K562 (cell line): ENCODE measurements at regions not wholly inside any gene's neighbourhood (a gene's known extent, or its start where the extent isn't known, plus 50 kb on each side); places are given as distances from the start of the nearest gene placed in this dataset.

Source experiments
- GATAD2B ChIP-seq: fragments of 450-650 bp; IDR thresholded peaks from 2 replicates; pipeline ENCODE4 v1.6.1; 2017; ENCODE audit warnings: mild to moderate bottlenecking, borderline replicate concordance
- XRCC3 ChIP-seq: fragments of 450-650 bp; IDR thresholded peaks from 2 replicates; pipeline ENCODE4 v1.6.1; 2017; ENCODE audit warnings: mild to moderate bottlenecking, moderate library complexity
- ZNF124 ChIP-seq: sonication (generic); formaldehyde crosslinking; IDR thresholded peaks from 2 replicates; pipeline ENCODE4 v1.8.1; 2022; ENCODE audit warnings: missing genetic modification reagents
- TF ChIP-seq, protein P1 (sequence below): fragments of 250-450 bp; sonication (Bioruptor Pico); IDR thresholded peaks from 2 replicates; pipeline ENCODE4 v1.8.0; 2022; ENCODE audit warnings: inconsistent platforms
- TF ChIP-seq, protein P2 (sequence below), 2 experiments: fragments of 150-350 bp in 1 of 2; IDR thresholded peaks; 2 replicates each; pipeline ENCODE4 v1.6.1; 2012 to 2016; ENCODE audit warnings: low read depth in 2 of 2, low read length in 2 of 2, mild to moderate bottlenecking in 1 of 2, moderate library complexity in 1 of 2
- TF ChIP-seq, protein P3 (sequence below): fragments of 250-450 bp; sonication (Bioruptor Pico); IDR thresholded peaks from 2 replicates; pipeline ENCODE4 v1.6.1; 2021; ENCODE audit warnings: mild to moderate bottlenecking

DNA sequence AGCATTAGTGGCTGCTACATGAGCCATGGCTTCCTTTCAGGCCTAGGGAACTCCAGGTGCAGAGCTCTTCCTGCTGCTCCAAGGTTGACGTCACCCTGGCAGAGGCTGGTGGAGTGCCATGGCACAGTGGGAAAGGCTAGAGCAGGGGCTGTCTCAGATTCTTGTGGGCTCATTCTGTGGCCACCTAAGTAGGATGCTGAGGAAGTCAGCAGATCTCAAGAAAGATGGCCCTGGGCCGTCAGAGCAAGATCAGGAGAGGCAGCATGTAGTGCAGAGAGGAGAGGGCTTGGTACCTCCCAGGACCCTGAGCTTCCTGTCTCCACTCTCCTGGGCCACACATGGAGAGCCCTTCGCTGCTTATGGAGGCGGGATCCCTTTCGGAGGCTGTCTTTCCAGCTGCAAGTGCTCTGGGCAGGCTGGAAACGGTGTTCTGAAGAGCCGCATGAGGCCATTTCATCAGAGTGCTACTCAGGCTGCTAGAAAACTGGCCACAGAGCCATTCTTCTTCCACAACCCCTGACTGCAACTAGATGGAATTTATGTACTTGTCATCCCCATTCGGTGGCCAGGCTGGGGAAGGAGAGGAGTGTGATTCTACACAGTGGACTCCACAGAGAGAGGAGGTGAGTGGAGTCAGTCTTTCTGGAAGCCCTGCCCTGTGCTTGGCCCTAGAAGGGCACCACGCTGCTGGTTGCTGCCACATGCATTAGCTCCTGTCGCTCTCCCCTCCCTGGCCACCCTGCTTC lies 304.2 kb downstream of the RPS24 start (continued):
- TF ChIP-seq, protein P1, sequence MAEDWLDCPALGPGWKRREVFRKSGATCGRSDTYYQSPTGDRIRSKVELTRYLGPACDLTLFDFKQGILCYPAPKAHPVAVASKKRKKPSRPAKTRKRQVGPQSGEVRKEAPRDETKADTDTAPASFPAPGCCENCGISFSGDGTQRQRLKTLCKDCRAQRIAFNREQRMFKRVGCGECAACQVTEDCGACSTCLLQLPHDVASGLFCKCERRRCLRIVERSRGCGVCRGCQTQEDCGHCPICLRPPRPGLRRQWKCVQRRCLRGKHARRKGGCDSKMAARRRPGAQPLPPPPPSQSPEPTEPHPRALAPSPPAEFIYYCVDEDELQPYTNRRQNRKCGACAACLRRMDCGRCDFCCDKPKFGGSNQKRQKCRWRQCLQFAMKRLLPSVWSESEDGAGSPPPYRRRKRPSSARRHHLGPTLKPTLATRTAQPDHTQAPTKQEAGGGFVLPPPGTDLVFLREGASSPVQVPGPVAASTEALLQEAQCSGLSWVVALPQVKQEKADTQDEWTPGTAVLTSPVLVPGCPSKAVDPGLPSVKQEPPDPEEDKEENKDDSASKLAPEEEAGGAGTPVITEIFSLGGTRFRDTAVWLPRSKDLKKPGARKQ (CRISPR knock-in tag) = no peak
- TF ChIP-seq ZNF124 (CRISPR knock-in tag) (no peak), GATAD2B (no peak), XRCC3 (no peak)
- TF ChIP-seq, protein P2, sequence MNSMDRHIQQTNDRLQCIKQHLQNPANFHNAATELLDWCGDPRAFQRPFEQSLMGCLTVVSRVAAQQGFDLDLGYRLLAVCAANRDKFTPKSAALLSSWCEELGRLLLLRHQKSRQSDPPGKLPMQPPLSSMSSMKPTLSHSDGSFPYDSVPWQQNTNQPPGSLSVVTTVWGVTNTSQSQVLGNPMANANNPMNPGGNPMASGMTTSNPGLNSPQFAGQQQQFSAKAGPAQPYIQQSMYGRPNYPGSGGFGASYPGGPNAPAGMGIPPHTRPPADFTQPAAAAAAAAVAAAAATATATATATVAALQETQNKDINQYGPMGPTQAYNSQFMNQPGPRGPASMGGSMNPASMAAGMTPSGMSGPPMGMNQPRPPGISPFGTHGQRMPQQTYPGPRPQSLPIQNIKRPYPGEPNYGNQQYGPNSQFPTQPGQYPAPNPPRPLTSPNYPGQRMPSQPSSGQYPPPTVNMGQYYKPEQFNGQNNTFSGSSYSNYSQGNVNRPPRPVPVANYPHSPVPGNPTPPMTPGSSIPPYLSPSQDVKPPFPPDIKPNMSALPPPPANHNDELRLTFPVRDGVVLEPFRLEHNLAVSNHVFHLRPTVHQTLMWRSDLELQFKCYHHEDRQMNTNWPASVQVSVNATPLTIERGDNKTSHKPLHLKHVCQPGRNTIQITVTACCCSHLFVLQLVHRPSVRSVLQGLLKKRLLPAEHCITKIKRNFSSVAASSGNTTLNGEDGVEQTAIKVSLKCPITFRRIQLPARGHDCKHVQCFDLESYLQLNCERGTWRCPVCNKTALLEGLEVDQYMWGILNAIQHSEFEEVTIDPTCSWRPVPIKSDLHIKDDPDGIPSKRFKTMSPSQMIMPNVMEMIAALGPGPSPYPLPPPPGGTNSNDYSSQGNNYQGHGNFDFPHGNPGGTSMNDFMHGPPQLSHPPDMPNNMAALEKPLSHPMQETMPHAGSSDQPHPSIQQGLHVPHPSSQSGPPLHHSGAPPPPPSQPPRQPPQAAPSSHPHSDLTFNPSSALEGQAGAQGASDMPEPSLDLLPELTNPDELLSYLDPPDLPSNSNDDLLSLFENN (IDR thresholded peaks at IDR 0.05; ENCODE audit: low read depth in 2 of 2, low read length in 2 of 2) = no peak
- TF ChIP-seq, protein P3, sequence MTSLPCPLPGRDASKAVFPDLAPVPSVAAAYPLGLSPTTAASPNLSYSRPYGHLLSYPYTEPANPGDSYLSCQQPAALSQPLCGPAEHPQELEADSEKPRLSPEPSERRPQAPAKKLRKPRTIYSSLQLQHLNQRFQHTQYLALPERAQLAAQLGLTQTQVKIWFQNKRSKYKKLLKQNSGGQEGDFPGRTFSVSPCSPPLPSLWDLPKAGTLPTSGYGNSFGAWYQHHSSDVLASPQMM (CRISPR knock-in tag) = no peak
- TF ChIP-seq, all 486 proteins: peak for 0
